Natural killer cell treated with Interleukin-12 subunit alpha and Interleukin-12 subunit beta and Interleukin-15 and Interleukin-18, amount 100 ng/mL, for 72 hours (primary cell): ENCODE measurements at regions not wholly inside any gene's neighbourhood (a gene's known extent, or its start where the extent isn't known, plus 50 kb on each side); places are given as distances from the start of the nearest gene placed in this dataset.
"Not testable (repeated sequence)": the region's sequence is repeated elsewhere in the genome, so short reads cannot be mapped to it uniquely, and the experiment has no call there.

Experiments used
- ATAC-seq, 2 donors: fragments of 150-1000 bp; cut with Tn5 transposase in 1 of 2; sonication (Bioruptor Pico), chemical (Tn5 transposase) in 1 of 2; 2 replicates each; pipeline ENCODE4 v1.10.0; 2021
- DNase-seq: peaks from one replicate; pipeline ENCODE4 v3.0.0; 2022; ENCODE audit warnings: low spot score
- H3K27ac Mint-ChIP-seq, 2 donors: 1 replicate in 1 of 2; 2 replicates in 1 of 2; pipeline ENCODE4 v1.8.0; 2022; ENCODE audit warnings: mixed read lengths in 2 of 2, mild to moderate bottlenecking in 1 of 2, moderate library complexity in 1 of 2
- H3K27me3 Mint-ChIP-seq, 2 donors: 1 replicate in 1 of 2; 2 replicates in 1 of 2; pipeline ENCODE4 v1.8.0; 2022; ENCODE audit warnings: mixed read lengths in 2 of 2
- H3K36me3 Mint-ChIP-seq: one replicate; pipeline ENCODE4 v1.8.0; 2022; ENCODE audit warnings: mixed read lengths
- H3K4me1 Mint-ChIP-seq, 2 donors: 1 replicate in 1 of 2; 2 replicates in 1 of 2; pipeline ENCODE4 v1.8.0; 2022; ENCODE audit warnings: low read depth in 2 of 2, mixed read lengths in 2 of 2, mild to moderate bottlenecking in 1 of 2
- H3K4me3 Mint-ChIP-seq: one replicate; pipeline ENCODE4 v1.8.0; 2022; ENCODE audit warnings: mixed read lengths
- H3K9me3 Mint-ChIP-seq: 2 replicates; pipeline ENCODE4 v1.8.0; 2022; ENCODE audit warnings: mixed read lengths

DNA sequence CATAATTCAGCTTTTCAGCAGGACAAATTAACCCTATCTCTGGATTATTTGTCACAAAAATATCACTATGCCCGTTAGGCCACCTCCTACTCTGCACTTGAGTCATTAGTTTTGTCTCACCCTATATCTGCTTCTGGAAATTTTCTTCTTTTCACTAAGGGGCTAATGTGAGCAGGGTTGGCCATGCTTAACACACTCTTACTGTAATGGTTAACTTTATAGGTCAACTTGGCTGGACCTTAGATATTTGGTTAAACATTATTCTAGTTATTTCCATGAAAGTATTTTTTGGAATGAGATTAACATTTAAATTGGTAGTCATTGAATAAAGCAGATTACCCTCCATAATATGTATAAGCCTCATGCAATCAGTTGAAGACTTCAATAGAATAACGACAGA, 394.6 kb upstream of the PTCHD4 start:
- no peak for DNase-seq
- Mint-ChIP-seq H3K27ac (no peak overlapping the region), H3K27me3 (no peaks in the 10 kb centered on the region), H3K36me3 (peaks cover 4% of the 10 kb centered on the region), H3K9me3 (peaks cover 11% of the 10 kb centered on the region), H3K4me1 (no peaks in the 10 kb centered on the region), H3K4me3 (no peak overlapping the region)
- no peak for ATAC-seq

DNA sequence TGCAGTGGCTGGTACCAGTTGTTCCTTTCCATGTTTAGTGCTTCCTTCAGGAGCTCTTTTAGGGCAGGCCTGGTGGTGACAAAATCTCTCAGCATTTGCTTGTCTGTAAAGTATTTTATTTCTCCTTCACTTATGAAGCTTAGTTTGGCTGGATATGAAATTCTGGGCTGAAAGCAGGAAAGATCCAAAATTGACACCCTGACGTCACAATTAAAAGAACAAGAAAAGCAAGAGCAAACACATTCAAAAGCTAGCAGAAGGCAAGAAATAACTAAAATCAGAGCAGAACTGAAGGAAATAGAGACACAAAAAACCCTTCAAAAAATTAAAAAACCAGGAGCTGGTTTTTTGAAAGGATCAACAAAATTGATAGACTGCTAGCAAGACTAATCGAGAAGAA, 382.4 kb upstream of the PTCHD4 start:
- not testable (repeated sequence) for H3K27ac Mint-ChIP-seq, H3K36me3 Mint-ChIP-seq

DNA sequence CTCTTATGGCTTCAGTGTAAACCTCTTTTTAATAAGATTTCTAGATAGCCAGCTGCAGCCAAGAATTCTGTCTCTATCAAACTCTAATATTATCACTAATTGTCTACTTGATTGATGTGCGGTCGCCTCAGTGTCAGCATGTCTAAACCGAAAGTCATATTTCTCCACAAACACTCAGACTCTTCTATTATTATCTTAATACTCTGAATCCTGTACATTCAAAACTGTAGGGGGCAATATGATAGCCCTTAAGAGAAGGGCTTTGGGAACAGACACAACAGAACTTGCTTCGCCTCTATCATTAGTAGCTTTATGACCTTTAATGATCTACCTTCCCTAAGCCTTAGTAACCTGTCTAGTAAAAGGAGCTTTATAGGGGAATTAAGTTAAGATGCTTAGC, 379.7 kb upstream of the PTCHD4 start:
- H3K27ac Mint-ChIP-seq: no peak overlapping the region
- ATAC-seq (no peak), DNase-seq (no peak)
- H3K4me1 Mint-ChIP-seq: no peaks in the 10 kb centered on the region
- H3K27me3 Mint-ChIP-seq: no peaks in the 10 kb centered on the region
- peaks cover 30% of the 10 kb centered on the region for H3K9me3 Mint-ChIP-seq
- H3K4me3 Mint-ChIP-seq: no peak overlapping the region
- peaks cover 6% of the 10 kb centered on the region for H3K36me3 Mint-ChIP-seq

More for the DNA sequence above, 382.4 kb upstream of the PTCHD4 start:
- H3K4me3 Mint-ChIP-seq, ATAC-seq, DNase-seq, H3K4me1 Mint-ChIP-seq, H3K27me3 Mint-ChIP-seq: not testable (repeated sequence)
- H3K9me3 Mint-ChIP-seq: peaks cover 25% of the 10 kb centered on the region

DNA sequence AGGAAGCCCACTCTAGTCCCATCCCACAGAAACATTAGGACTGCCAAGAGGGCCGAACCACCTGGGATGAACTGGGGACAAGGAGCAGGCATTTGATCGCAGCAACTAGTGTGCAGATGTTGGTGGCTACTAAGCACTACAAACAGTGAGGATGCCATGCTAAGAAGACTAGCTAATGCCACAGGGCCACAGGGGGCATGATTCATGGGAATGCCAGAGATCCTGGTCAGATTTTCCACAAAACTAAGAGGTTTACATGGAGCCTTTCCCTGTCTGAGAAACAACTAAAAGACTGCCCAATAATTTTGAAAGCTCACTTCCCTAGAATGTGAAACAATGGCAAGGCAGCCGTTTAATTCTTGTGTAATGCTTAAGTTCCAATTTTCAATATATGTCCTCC, 375.9 kb upstream of the PTCHD4 start:
- Mint-ChIP-seq H3K9me3 (peaks cover 24% of the 10 kb centered on the region), H3K4me1 (no peaks in the 10 kb centered on the region), H3K36me3 (no peaks in the 10 kb centered on the region), H3K27ac (no peak overlapping the region), H3K27me3 (no peaks in the 10 kb centered on the region), H3K4me3 (no peak overlapping the region)
- no peak for DNase-seq
- ATAC-seq: no peak

DNA sequence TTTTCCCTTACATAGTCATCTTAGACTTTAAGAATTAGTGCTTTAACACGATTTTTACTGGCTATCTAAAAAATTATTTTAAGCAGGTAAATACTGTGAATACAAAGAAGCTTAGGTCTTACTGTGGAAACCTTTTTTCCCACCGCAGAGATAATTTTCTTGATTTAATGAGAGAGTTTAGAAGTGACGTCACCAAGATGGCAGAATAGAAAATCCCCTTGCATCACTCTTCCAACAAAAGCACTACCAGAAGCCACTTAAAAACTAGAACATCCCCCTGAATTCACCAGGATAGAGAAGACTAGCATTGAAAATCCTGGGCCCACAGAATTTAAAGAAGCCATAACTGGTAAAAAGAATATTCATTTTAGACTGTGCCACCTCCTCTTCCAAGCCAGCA, 375.4 kb upstream of the PTCHD4 start:
- Mint-ChIP-seq H3K4me1 (no peaks in the 10 kb centered on the region), H3K27me3 (no peaks in the 10 kb centered on the region), H3K27ac (no peak overlapping the region), H3K36me3 (no peaks in the 10 kb centered on the region), H3K9me3 (peaks cover 19% of the 10 kb centered on the region), H3K4me3 (no peak overlapping the region)
- ATAC-seq (no peak), DNase-seq (no peak)

DNA sequence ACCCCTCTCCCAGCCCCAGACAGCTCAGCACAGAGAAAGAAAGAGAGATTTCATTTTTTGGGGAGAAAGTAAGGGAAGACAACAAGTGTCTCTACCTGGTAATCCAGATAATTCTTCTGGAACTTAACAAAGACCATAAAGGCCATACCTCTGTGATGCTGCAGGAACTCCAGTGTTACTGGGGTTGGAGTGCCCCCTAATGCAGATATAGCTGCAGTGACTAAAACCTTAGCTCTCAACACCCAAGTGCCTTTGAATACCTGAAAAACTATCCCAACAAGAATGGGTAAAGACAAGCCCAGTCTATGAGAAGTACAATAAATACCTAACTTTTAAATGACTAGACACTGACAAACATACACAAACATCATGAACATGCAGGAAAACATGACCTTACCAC, 365.3 kb upstream of the PTCHD4 start:
- Mint-ChIP-seq H3K4me3 (no peak overlapping the region), H3K9me3 (peaks cover 23% of the 10 kb centered on the region)
- no peak for DNase-seq

GRCh38 chr6:48475275-48475674, 364.3 kb upstream of the PTCHD4 start:
- no peak overlapping the region for H3K4me3 Mint-ChIP-seq
- no peaks in the 10 kb centered on the region for H3K4me1 Mint-ChIP-seq
- H3K27me3 Mint-ChIP-seq: no peaks in the 10 kb centered on the region
- no peak for DNase-seq
- no peak overlapping the region for H3K27ac Mint-ChIP-seq
- H3K9me3 Mint-ChIP-seq: peaks cover 18% of the 10 kb centered on the region
- peaks cover 10% of the 10 kb centered on the region for H3K36me3 Mint-ChIP-seq
- ATAC-seq: no peak

More for the DNA sequence above, 365.3 kb upstream of the PTCHD4 start:
- ATAC-seq: no peak
- no peaks in the 10 kb centered on the region for H3K27me3 Mint-ChIP-seq
- H3K36me3 Mint-ChIP-seq: peaks cover 10% of the 10 kb centered on the region
- H3K4me1 Mint-ChIP-seq: no peaks in the 10 kb centered on the region
- no peak overlapping the region for H3K27ac Mint-ChIP-seq

GRCh38 chr6:48474830-48475229, 363.8 kb upstream of the PTCHD4 start:
- Mint-ChIP-seq H3K36me3 (peaks cover 10% of the 10 kb centered on the region), H3K27me3 (no peaks in the 10 kb centered on the region), H3K4me1 (no peaks in the 10 kb centered on the region), H3K27ac (no peak overlapping the region), H3K9me3 (peaks cover 18% of the 10 kb centered on the region), H3K4me3 (no peak overlapping the region)
- ATAC-seq (no peak), DNase-seq (no peak)

GRCh38 chr6:48474136-48474535, 363.1 kb upstream of the PTCHD4 start:
- Mint-ChIP-seq H3K36me3 (peaks cover 10% of the 10 kb centered on the region), H3K4me3 (no peak overlapping the region), H3K4me1 (no peaks in the 10 kb centered on the region), H3K9me3 (peaks cover 18% of the 10 kb centered on the region), H3K27ac (no peak overlapping the region), H3K27me3 (no peaks in the 10 kb centered on the region)
- DNase-seq: no peak
- no peak for ATAC-seq

- Mint-ChIP-seq H3K27ac (no peak overlapping the region), H3K4me1 (no peaks in the 10 kb centered on the region), H3K9me3 (peaks cover 8% of the 10 kb centered on the region), H3K27me3 (no peaks in the 10 kb centered on the region), H3K4me3 (no peak overlapping the region), H3K36me3 (peaks cover 1% of the 10 kb centered on the region)
- ATAC-seq: no peak
- no peak for DNase-seq
Observed at GRCh38 chr6:48472535-48472934, 361.5 kb upstream of the PTCHD4 start.

- no peak overlapping the region for H3K27ac Mint-ChIP-seq
- no peak for ATAC-seq
- no peaks in the 10 kb centered on the region for H3K36me3 Mint-ChIP-seq
- H3K4me1 Mint-ChIP-seq: no peaks in the 10 kb centered on the region
- no peaks in the 10 kb centered on the region for H3K27me3 Mint-ChIP-seq
- H3K9me3 Mint-ChIP-seq: peaks cover 8% of the 10 kb centered on the region
- no peak for DNase-seq
- H3K4me3 Mint-ChIP-seq: no peak overlapping the region
Observed at GRCh38 chr6:48472091-48472490, 361.1 kb upstream of the PTCHD4 start.

DNA sequence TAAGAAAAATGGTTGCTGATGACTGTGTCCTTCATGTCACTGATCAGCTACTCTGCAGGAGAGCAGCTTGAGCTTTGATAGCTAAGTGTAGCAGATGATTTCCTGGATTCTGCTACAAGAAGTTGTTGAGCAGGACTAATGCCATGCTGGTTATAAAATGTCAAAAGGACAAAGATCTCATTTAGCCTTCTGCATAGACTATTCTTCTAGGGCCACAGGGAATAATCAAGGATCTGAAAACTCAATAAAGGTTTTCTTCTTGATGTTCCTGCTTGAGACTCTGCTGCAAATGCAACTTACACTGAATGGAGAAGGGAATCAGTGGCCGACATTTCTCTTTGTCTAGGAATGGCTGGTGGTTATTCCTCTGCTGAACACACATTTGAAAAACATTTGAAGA, 360.3 kb upstream of the PTCHD4 start:
- Mint-ChIP-seq H3K27me3 (no peaks in the 10 kb centered on the region), H3K9me3 (peaks cover 6% of the 10 kb centered on the region), H3K4me3 (no peak overlapping the region), H3K36me3 (no peaks in the 10 kb centered on the region), H3K4me1 (no peaks in the 10 kb centered on the region), H3K27ac (no peak overlapping the region)
- ATAC-seq (no peak), DNase-seq (no peak)

DNA sequence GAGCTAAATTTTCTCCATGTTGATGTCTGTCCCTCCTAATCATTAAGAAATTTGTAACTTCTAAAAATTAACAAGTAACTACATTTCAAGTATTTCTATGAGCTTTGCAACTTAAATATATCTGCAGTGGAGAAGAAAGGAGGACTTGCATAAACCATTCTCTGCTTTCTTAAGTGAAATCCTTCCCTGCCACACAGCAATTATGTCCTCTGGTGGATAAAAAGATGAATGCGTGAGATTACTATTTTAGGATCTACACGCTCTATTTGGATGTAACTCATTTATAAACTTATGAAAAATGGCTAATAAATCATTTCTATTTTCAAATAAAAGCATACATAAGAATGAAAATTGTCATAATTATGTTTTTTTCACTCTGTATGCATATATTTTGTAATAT, 338.0 kb upstream of the PTCHD4 start:
- Mint-ChIP-seq H3K4me3 (no peak overlapping the region), H3K9me3 (peaks cover 27% of the 10 kb centered on the region), H3K27ac (no peak overlapping the region), H3K4me1 (no peaks in the 10 kb centered on the region), H3K27me3 (no peaks in the 10 kb centered on the region), H3K36me3 (peaks cover 13% of the 10 kb centered on the region)
- no peak for ATAC-seq
- DNase-seq: no peak

GRCh38 chr6:48447251-48447650, 336.3 kb upstream of the PTCHD4 start:
- Mint-ChIP-seq H3K27ac (no peak overlapping the region), H3K36me3 (peaks cover 13% of the 10 kb centered on the region), H3K27me3 (no peaks in the 10 kb centered on the region), H3K4me3 (no peak overlapping the region), H3K4me1 (no peaks in the 10 kb centered on the region), H3K9me3 (peaks cover 24% of the 10 kb centered on the region)
- ATAC-seq (no peak), DNase-seq (no peak)

- H3K9me3 Mint-ChIP-seq: peaks cover 12% of the 10 kb centered on the region
- H3K36me3 Mint-ChIP-seq: no peaks in the 10 kb centered on the region
- DNase-seq (no peak), ATAC-seq (no peak)
- no peaks in the 10 kb centered on the region for H3K4me1 Mint-ChIP-seq
- no peak overlapping the region for H3K27ac Mint-ChIP-seq
- no peaks in the 10 kb centered on the region for H3K27me3 Mint-ChIP-seq
- H3K4me3 Mint-ChIP-seq: no peak overlapping the region
Observed at GRCh38 chr6:48429610-48430009, 318.6 kb upstream of the PTCHD4 start.
